Fibroblast of skin of left quadriceps (primary cell): ENCODE measurements at regions not wholly inside any gene's neighbourhood (a gene's known extent, or its start where the extent isn't known, plus 50 kb on each side); places are given as distances from the start of the nearest gene placed in this dataset.

Experiments
- DNase-seq, 2 experiments: peaks; one replicate each; pipeline ENCODE4 v3.0.0-alpha.2; 2013; ENCODE audit warnings: low read depth in 2 of 2

DNA sequence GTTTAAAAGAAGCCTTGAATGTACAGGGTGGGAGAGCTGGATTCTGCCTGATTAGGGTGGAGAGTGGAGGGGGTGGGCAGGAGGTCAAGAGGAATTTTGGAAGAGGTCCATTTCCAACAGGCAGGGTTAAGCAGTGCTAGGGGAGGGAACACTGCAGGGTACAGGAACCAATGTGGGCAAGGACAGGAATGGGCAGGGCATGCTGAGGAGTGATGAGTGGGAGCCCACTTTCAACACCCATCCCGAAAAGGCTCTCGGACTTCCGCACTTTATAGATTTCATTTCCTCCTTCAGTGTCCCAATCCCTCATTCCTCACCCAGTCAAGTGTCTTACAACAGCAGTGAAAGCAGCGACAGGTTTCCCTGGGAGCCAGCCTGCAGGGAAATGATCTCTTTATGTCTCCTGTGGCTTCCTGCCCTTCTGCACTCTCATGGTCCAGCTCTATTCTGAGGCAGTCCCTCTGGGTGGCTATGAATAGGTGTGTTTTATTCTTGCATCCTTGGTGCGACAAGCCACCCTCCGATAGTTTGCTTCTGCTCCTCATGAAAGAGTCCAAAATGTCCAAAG lies 50.5 kb upstream of the ZNF507 start:
- DNase-seq, result no peak
